Psoas muscle (tissue), 7 donors: ENCODE measurements at regions not wholly inside any gene's neighbourhood (a gene's known extent, or its start where the extent isn't known, plus 50 kb on each side); places are given as distances from the start of the nearest gene placed in this dataset.

ENCODE experiments used
- ATAC-seq, 4 donors: fragments of 200-7000 bp; cut with Tn5 transposase; one replicate each; pipeline ENCODE4 v1.9.1; 2020; ENCODE audit warnings: moderate library complexity in 3 of 4, mild to moderate bottlenecking in 2 of 4
- DNase-seq, 2 donors: peaks; one replicate each; pipeline ENCODE4 v3.0.0-alpha.2; 2020
- H3K27ac ChIP-seq: fragments of 200-600 bp; one replicate; pipeline ENCODE4 v1.8.0; 2022
- H3K27me3 ChIP-seq, 3 donors: fragments of 200-600 bp in 1 of 3; one replicate each; pipeline versions ENCODE4 v1.6.1 to v1.8.0; 2013 to 2022; ENCODE audit warnings: low read length in 2 of 3, mild to moderate bottlenecking in 2 of 3, moderate library complexity in 1 of 3; ENCODE audit not compliant: insufficient read depth in 3 of 3
- H3K36me3 ChIP-seq, 2 donors: fragments of 200-600 bp in 1 of 2; one replicate each; pipeline versions ENCODE4 v1.6.1 to v1.8.0; 2013 to 2022; ENCODE audit warnings: low read depth in 1 of 2, mild to moderate bottlenecking in 1 of 2, moderate library complexity in 1 of 2; ENCODE audit not compliant: insufficient read depth in 1 of 2
- H3K4me1 ChIP-seq: fragments of 200-600 bp; one replicate; pipeline ENCODE4 v1.8.0; 2022
- H3K4me3 ChIP-seq: fragments of 200-600 bp; one replicate; pipeline ENCODE4 v1.8.0; 2022; ENCODE audit warnings: mild to moderate bottlenecking
- H3K9me3 ChIP-seq: fragments of 200-600 bp; one replicate; pipeline ENCODE4 v1.8.0; 2022
- CTCF ChIP-seq: fragments of 200-600 bp; IDR thresholded peaks from one replicate; pipeline ENCODE4 v1.8.0; 2022; ENCODE audit warnings: antibody characterized with exemption
- WGBS, 3 donors: extraction: QIAGEN DNeasy Blood & Tissue Kit; methylation state at CpG; one replicate each; pipeline versions ENCODE4 v1.1.6 to v1.1.7; 2013; 5-methylcytosine and 5-hydroxymethylcytosine counted together
- intact Hi-C, 2 donors: fragments of 100-400 bp; cut with DNase I; formaldehyde crosslinking; loops; one replicate each; pipeline versions ENCODE4 v1.11.0 to v1.14.2; 2022
- donor health status: healthy with polysubstance abuse.
- donor health status: DM: no; HTN: no; CAD: no; lungs with moderate emphysema.
- donor health status: Bipolar disorder and iron deficiency.
- donor health status: healthy.
- donor health status: DM: yes; HTN: yes; CAD: no.
- donor health status: DM: no; HTN: no; CAD: no.
- donor health status: DM: yes; HTN: yes; CAD: no.

GRCh38 chr2:234805836-234806235, 146.0 kb upstream of the SH3BP4 start:
- 60 to 91% (median 75%) methylated on average over 1 of the region's 1 CpG for WGBS, 3 donors
- intact Hi-C loops = no loop called here
- Histone ChIP-seq H3K4me1 (no peaks in the 10 kb centered on the region), H3K4me3 (no peak overlapping the region), H3K27me3 (peaks cover 0 to 3% (median 0%) of the 10 kb centered on the region in 3 donors), H3K9me3 (no peaks in the 10 kb centered on the region), H3K27ac (no peak overlapping the region), H3K36me3 (no peaks in the 10 kb centered on the region)
- DNase-seq = no peak
- no peak for TF ChIP-seq CTCF
- no peak for ATAC-seq

- ATAC-seq (no peak), DNase-seq (no peak)
- no peaks in the 10 kb centered on the region for H3K9me3 ChIP-seq
- H3K36me3 ChIP-seq = no peaks in the 10 kb centered on the region
- intact Hi-C loops = no loop called here
- no peak overlapping the region for H3K27ac ChIP-seq
- H3K27me3 ChIP-seq = peaks cover 0 to 3% (median 0%) of the 10 kb centered on the region in 3 donors
- H3K4me3 ChIP-seq = no peak overlapping the region
- no peak for TF ChIP-seq CTCF
- no peaks in the 10 kb centered on the region for H3K4me1 ChIP-seq
- 0 to 100% (median 95%) methylated on average over 1 of the region's 1 CpG for WGBS, 3 donors
These were observed 147.1 kb upstream of the SH3BP4 start for GRCh38 chr2:234804704-234805103.

GRCh38 chr2:234802845-234803171, 149.0 kb upstream of the SH3BP4 start:
- no peaks in the 10 kb centered on the region for H3K36me3 ChIP-seq
- H3K4me1 ChIP-seq = no peaks in the 10 kb centered on the region
- intact Hi-C loops = no loop called here
- H3K4me3 ChIP-seq = no peak overlapping the region
- no peak for ATAC-seq
- 83 to 92% (median 84%) methylated on average over 1 of the region's 1 CpG for WGBS, 3 donors
- TF ChIP-seq CTCF = no peak
- H3K27me3 ChIP-seq = no peaks in the 10 kb centered on the region
- DNase-seq = no peak
- H3K27ac ChIP-seq = no peak overlapping the region
- no peaks in the 10 kb centered on the region for H3K9me3 ChIP-seq

GRCh38 chr2:234802071-234802844, 149.6 kb upstream of the SH3BP4 start:
- TF ChIP-seq CTCF = no peak
- ATAC-seq = no peak
- no peak for DNase-seq
- Histone ChIP-seq H3K4me1 (no peaks in the 10 kb centered on the region), H3K4me3 (no peak overlapping the region), H3K9me3 (no peaks in the 10 kb centered on the region), H3K27me3 (peaks cover 0 to 2% (median 0%) of the 10 kb centered on the region in 3 donors), H3K36me3 (no peaks in the 10 kb centered on the region), H3K27ac (no peak overlapping the region)
- 90 to 93% (median 92%) methylated on average over 4 of the region's 4 CpGs for WGBS, 3 donors
- intact Hi-C loops = no loop called here
